Liver (tissue), 8 donors: ENCODE measurements at regions not wholly inside any gene's neighbourhood (a gene's known extent, or its start where the extent isn't known, plus 50 kb on each side); places are given as distances from the start of the nearest gene placed in this dataset.

Experiments used
- DNase-seq: peaks from one replicate; pipeline ENCODE4 v3.0.0-alpha.2; 2017; ENCODE audit warnings: low spot score
- H3K27ac ChIP-seq, 2 donors: one replicate each; pipeline ENCODE4 v1.7.0; 2013; ENCODE audit warnings: inconsistent platforms in 2 of 2, low read length in 2 of 2, control low read depth in 1 of 2, low read depth in 1 of 2, mild to moderate bottlenecking in 1 of 2
- H3K27me3 ChIP-seq, 4 donors: one replicate each; pipeline versions ENCODE4 v1.6.1 to v1.7.0; 2013; ENCODE audit warnings: low read length in 3 of 4, inconsistent platforms in 1 of 4, mild to moderate bottlenecking in 1 of 4, moderate library complexity in 1 of 4; ENCODE audit not compliant: control insufficient read depth in 4 of 4, insufficient read depth in 4 of 4
- H3K36me3 ChIP-seq, 4 donors: one replicate each; pipeline versions ENCODE4 v1.6.1 to v1.7.0; 2013; ENCODE audit warnings: low read length in 3 of 4, mild to moderate bottlenecking in 3 of 4, low read depth in 1 of 4, moderate library complexity in 1 of 4; ENCODE audit not compliant: control insufficient read depth in 4 of 4, insufficient read depth in 3 of 4
- H3K4me1 ChIP-seq, 4 donors: one replicate each; pipeline versions ENCODE4 v1.6.1 to v1.7.0; 2013; ENCODE audit warnings: low read length in 3 of 4, mild to moderate bottlenecking in 3 of 4, moderate library complexity in 1 of 4; ENCODE audit not compliant: control insufficient read depth in 4 of 4, insufficient read depth in 4 of 4
- H3K4me3 ChIP-seq, 3 donors: one replicate each; pipeline versions ENCODE4 v1.6.1 to v1.7.0; 2013; ENCODE audit warnings: low read length in 3 of 3, control low read depth in 1 of 3, low read depth in 1 of 3, mild to moderate bottlenecking in 1 of 3
- H3K9ac ChIP-seq, 2 donors: one replicate each; pipeline ENCODE4 v1.7.0; 2013; ENCODE audit warnings: low read length in 2 of 2, mild to moderate bottlenecking in 2 of 2, moderate library complexity in 2 of 2, control low read depth in 1 of 2, low read depth in 1 of 2
- H3K9me3 ChIP-seq, 4 donors: one replicate each; pipeline versions ENCODE4 v1.6.1 to v1.7.0; 2013; ENCODE audit warnings: low read length in 3 of 4; ENCODE audit not compliant: control insufficient read depth in 4 of 4
- CTCF ChIP-seq: fragments of 150-350 bp; IDR thresholded peaks from 2 replicates; pipeline ENCODE4 v1.5.1; 2017; ENCODE audit warnings: improper control_type of control experiment, low read depth, low read length; ENCODE audit not compliant: missing input control
- EGR1 ChIP-seq, 2 donors: IDR thresholded peaks; 2 replicates each; pipeline ENCODE4 v1.6.1; 2016 to 2018; ENCODE audit warnings: antibody characterized with exemption in 2 of 2, low read depth in 2 of 2
- FOXA2 ChIP-seq: IDR thresholded peaks from 2 replicates; pipeline ENCODE4 v1.6.1; 2016; ENCODE audit warnings: antibody characterized with exemption
- GABPA ChIP-seq, 2 donors: IDR thresholded peaks in 1 of 2; conservative IDR thresholded peaks in 1 of 2; 2 replicates each; pipeline ENCODE4 v1.6.1; 2016; ENCODE audit warnings: antibody characterized with exemption in 2 of 2, mild to moderate bottlenecking in 1 of 2, moderate library complexity in 1 of 2
- HNF4A ChIP-seq, 2 donors: conservative IDR thresholded peaks; 2 replicates each; pipeline ENCODE4 v1.6.1; 2016; ENCODE audit warnings: antibody characterized with exemption in 2 of 2, mild to moderate bottlenecking in 2 of 2
- HNF4G ChIP-seq: IDR thresholded peaks from 2 replicates; pipeline ENCODE4 v1.6.1; 2016; ENCODE audit warnings: antibody characterized with exemption
- MAX ChIP-seq: IDR thresholded peaks from 2 replicates; pipeline ENCODE4 v1.6.1; 2016; ENCODE audit warnings: antibody characterized with exemption
- NR2F2 ChIP-seq: IDR thresholded peaks from 2 replicates; pipeline ENCODE4 v1.6.1; 2016; ENCODE audit warnings: antibody characterized with exemption
- RAD21 ChIP-seq, 2 donors: IDR thresholded peaks; 2 replicates each; pipeline ENCODE4 v1.6.1; 2016; ENCODE audit warnings: antibody characterized with exemption in 2 of 2, mild to moderate bottlenecking in 2 of 2
- RXRA ChIP-seq, 2 donors: IDR thresholded peaks; 2 replicates each; pipeline ENCODE4 v1.6.1; 2017 to 2018; ENCODE audit warnings: antibody characterized with exemption in 2 of 2, mild to moderate bottlenecking in 1 of 2
- SP1 ChIP-seq: IDR thresholded peaks from 2 replicates; pipeline ENCODE4 v1.6.1; 2018; ENCODE audit warnings: antibody characterized with exemption, mild to moderate bottlenecking
- YY1 ChIP-seq: IDR thresholded peaks from 2 replicates; pipeline ENCODE4 v1.6.1; 2016; ENCODE audit warnings: antibody characterized with exemption, mild to moderate bottlenecking
- WGBS: extraction: QIAGEN DNeasy Blood & Tissue Kit; methylation state at CpG from one replicate; pipeline ENCODE4 v1.1.7; 2013; 5-methylcytosine and 5-hydroxymethylcytosine counted together
- TF ChIP-seq, protein P1 (sequence below): IDR thresholded peaks from 2 replicates; pipeline ENCODE4 v1.6.1; 2016; ENCODE audit warnings: antibody characterized with exemption
- TF ChIP-seq, protein P2 (sequence below): IDR thresholded peaks from 2 replicates; pipeline ENCODE4 v1.6.1; 2016; ENCODE audit warnings: antibody characterized with exemption
- donor health status: healthy.
- donor health status: healthy.
- donor health status: healthy.
- donor health status: healthy.
- donor health status: healthy.

DNA sequence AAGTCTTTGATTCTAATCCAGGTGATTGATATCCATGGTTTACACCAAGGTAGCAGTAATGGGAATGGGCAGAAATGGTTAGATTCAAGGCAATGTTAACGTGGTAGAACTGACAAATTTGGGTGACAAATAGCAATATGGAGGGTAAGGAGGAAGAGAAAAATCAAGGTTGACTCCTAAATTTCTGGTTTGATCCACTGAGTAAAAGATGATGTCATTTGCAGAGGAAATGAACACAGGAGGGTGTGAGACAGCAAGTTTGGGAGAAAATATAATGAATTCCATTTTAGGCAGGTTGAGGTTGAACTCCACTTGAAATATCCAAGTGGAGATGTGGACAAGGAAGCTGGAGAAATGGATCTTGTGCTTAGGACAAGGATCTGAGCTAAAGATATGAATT, 170.9 kb upstream of the CAMK1G start:
- Histone ChIP-seq H3K4me3 (no peak overlapping the region), H3K9me3 (no peaks in the 10 kb centered on the region), H3K4me1 (no peaks in the 10 kb centered on the region), H3K9ac (no peak overlapping the region), H3K27me3 (peaks cover 0 to 6% (median 0%) of the 10 kb centered on the region in 4 donors), H3K36me3 (no peaks in the 10 kb centered on the region), H3K27ac (no peak overlapping the region)
- DNase-seq: no peak
- 40% methylated on average over 1 of the region's 1 CpG for WGBS
- TF ChIP-seq RXRA (IDR thresholded peaks at IDR 0.05): no peak
- TF ChIP-seq EGR1 (IDR thresholded peaks at IDR 0.05; ENCODE audit: low read depth in 2 of 2): no peak
- no peak for TF ChIP-seq SP1
- no peak for TF ChIP-seq RAD21 (IDR thresholded peaks at IDR 0.05)
- no peak for TF ChIP-seq CTCF
- TF ChIP-seq HNF4G: no peak
- TF ChIP-seq NR2F2: no peak

DNA sequence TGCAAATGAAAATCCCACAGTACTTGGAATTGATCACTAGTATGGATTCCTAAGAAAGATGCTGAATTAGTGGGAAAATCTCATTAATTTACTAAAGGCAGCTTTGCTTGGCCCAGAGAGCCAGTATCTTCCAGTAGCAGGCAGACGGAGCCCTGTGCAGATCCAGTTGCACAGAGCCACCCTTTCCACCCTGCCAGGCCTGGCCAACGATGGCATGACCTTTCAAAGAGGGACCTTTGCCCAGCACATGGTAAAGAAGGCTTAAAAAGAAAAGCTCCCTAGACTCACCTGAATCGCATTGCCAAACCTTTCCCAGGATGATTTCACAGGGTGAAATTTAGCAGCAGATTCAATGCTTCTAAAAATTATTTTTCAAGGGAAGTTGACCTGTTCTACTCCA, 170.5 kb upstream of the CAMK1G start:
- no peak for DNase-seq
- Histone ChIP-seq H3K4me1 (no peaks in the 10 kb centered on the region), H3K36me3 (no peaks in the 10 kb centered on the region), H3K9me3 (no peaks in the 10 kb centered on the region), H3K4me3 (no peak overlapping the region), H3K27ac (no peak overlapping the region), H3K27me3 (peaks cover 0 to 6% (median 0%) of the 10 kb centered on the region in 4 donors), H3K9ac (no peak overlapping the region)
- TF ChIP-seq FOXA2 (no peak), HNF4G (peak; percentile 24), NR2F2 (no peak), MAX (no peak), HNF4A (conservative IDR thresholded peaks at IDR 0.05) (peak in 1 of 2 donors; percentile 9), GABPA (IDR thresholded peaks at IDR 0.05 in 1 of 2, conservative IDR thresholded peaks at IDR 0.05 in 1 of 2) (no peak), YY1 (no peak), CTCF (no peak), RAD21 (IDR thresholded peaks at IDR 0.05) (no peak)
- TF ChIP-seq, protein P1, sequence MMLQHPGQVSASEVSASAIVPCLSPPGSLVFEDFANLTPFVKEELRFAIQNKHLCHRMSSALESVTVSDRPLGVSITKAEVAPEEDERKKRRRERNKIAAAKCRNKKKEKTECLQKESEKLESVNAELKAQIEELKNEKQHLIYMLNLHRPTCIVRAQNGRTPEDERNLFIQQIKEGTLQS: no peak
- TF ChIP-seq, protein P2, sequence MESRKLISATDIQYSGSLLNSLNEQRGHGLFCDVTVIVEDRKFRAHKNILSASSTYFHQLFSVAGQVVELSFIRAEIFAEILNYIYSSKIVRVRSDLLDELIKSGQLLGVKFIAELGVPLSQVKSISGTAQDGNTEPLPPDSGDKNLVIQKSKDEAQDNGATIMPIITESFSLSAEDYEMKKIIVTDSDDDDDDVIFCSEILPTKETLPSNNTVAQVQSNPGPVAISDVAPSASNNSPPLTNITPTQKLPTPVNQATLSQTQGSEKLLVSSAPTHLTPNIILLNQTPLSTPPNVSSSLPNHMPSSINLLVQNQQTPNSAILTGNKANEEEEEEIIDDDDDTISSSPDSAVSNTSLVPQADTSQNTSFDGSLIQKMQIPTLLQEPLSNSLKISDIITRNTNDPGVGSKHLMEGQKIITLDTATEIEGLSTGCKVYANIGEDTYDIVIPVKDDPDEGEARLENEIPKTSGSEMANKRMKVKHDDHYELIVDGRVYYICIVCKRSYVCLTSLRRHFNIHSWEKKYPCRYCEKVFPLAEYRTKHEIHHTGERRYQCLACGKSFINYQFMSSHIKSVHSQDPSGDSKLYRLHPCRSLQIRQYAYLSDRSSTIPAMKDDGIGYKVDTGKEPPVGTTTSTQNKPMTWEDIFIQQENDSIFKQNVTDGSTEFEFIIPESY: no peak
- WGBS: 49% methylated on average over 3 of the region's 3 CpGs
